DMS 273 treated with DMSO at 0.1 percent for 48 hours (cell line): ENCODE measurements at regions not wholly inside any gene's neighbourhood (a gene's known extent, or its start where the extent isn't known, plus 50 kb on each side); places are given as distances from the start of the nearest gene placed in this dataset.
"Not testable (repeated sequence)": the region's sequence is repeated elsewhere in the genome, so short reads cannot be mapped to it uniquely, and the experiment has no call there.

Source experiments
- DNase-seq: peaks from one replicate; lab custom pipeline; 2025; lab: John Stamatoyannopoulos, UW

DNA sequence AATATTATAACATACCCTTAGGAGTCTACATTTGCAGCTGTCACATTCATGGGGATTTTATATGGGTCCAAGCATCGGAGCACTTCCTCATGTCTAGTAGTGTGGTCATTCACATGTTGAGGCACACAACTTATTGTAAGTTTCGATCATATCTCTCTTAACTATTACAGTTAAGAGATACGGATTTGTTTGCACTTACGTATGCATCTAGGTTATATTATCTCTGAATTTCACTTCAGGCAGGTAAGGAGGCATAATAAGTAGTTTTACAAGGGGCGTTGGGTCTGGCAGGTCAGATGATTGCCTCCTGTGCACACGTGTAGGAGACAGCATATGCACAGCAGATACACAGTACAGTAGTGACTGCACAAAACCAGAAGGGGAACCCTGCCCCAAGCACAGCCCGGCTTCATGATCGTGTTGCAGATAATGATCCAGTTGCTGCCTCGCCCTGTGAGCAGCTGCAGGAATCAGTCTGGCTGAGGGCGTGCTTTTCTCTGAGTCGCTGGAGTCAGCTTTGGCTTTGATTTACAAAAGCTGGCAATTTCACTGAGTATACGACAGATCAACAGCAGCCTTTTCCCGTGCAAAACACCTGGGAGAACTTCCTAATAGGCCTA is 302.9 kb upstream of the GATB start:
- no peak for DNase-seq

DNA sequence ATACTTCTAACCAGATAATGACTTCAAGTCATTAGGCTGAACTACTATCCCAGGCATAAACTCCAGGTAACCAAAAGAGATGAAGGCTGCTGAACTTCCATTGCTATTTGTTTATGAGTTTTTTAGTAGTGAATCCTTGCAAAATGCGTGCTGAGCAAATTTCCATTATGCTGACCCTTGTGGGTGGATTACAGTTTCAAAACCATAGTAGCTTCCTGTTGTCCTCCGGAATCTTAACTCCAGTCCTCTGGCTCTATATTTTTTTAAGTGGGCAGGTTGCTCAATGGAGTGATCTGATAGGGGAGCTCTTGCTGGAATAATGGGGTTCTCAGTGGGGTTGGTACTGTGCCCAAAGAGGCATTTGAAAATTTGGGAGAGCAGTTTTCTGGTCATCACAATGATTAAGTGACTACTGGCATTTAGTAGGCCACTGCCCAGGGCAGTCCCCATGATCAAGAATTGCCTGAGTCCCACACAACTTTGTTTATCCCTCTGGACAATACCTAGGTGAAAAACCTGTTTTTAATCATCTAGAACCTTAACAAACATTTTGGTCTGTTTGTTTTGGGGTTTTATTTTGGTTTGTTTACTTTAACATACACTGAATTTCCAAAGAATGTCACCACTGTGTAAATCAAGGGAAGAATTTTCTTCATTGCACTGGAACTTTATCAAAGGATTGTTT is 302.3 kb upstream of the GATB start:
- no peak for DNase-seq

DNA sequence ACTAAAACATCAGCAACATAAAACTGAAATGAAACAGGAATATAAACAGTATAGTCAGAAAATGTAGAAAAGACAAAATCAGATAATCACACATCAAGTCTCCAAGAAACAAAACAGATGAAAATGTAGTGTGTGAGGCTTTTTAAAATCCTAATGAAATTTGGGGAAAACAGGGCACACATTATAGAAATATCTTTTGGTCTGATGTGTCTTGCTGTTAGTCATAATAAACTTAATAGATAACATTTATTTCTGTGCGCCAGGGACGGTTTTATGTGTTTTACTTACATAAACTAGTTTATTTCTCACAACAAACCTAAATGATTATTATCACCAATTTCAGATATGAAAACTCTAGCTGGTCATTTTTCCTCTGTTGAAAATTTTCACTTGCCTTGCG is 293.9 kb upstream of the GATB start:
- DNase-seq = no peak

DNA sequence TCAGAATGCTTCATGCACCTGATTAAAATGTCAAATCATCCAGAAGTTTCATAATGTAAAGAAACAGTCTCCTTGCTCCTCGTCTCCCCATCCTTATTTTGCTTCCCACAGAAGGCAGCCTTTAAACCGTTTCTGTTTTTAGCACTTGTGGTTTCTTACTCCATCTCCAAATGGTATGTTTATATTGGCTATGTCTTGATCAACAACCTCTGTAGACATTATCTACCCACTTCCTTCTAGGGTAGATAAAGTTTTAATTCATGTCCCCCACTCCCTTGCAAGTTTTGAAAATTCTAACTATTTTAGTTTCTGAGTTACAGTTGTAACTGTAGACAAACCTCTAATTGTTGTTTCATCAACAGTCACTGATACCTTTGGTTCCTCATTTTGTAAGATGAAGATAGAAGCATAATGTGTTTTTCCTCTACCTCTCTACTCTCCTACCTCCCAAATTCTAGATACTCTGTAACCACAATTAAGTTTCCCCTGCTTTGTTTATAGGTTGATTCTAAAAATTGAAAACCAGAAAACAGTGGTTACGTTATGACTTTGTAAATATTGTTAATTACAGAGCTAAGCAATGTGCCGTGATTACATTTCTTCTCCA is 291.7 kb upstream of the GATB start:
- no peak for DNase-seq

DNA sequence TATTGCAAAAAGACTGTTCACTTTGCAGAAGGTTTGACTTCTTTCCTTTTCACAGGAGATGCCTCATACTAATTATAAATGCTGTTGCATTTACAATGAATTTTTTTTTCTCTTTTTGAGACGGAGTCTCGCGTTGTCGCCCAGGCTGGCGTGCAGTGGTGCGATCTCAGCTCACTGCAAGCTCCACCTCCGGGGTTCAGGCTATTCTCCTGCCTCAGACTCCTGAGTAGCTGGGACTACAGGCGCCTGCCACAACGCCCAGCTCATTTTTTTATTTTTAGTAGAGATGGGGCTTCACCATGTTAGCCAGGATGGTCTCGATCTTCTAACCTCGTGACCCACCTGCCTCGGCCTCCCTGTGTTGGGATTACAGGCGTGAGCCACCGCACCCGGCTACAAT is 290.5 kb upstream of the GATB start:
- DNase-seq = not testable (repeated sequence)

DNA sequence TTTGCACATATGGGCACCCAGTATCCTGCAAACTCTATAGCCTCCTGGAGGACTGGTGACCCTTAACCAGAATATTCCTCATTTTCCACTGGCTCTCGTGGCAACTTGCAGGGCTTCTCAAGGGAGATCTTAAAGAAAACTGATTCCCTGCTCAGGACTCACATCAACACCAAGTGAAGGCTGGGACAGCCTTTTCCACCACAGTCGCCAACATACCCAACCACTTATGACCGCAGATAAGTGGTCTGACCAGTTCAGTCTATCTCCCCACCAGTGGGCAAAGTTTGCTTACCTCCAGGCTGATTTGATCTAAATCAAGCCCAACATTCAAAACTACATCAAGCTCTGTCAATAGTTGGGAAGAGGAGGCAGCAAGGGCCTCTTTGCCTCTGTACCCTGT is 289.3 kb upstream of the GATB start:
- DNase-seq = no peak

DNA sequence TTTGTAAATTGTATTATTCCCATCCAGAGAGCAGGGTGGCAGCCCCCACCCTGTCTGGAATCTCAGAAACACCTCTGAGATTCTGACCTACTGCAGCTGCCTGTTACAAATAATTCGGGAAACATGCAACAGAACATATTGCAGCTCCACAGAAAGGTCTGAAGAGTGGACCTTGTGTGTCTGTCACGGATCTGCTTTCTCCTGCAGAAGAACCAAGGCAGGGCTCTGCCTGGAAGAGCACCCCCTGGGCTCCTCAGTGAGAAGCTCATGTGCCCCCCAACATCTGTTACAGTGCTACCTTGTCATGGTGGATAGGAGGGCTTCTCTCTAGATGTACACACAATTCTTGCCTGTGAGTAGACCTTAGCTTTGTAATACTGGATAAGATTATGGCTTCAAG is 286.6 kb upstream of the GATB start:
- DNase-seq = no peak

DNA sequence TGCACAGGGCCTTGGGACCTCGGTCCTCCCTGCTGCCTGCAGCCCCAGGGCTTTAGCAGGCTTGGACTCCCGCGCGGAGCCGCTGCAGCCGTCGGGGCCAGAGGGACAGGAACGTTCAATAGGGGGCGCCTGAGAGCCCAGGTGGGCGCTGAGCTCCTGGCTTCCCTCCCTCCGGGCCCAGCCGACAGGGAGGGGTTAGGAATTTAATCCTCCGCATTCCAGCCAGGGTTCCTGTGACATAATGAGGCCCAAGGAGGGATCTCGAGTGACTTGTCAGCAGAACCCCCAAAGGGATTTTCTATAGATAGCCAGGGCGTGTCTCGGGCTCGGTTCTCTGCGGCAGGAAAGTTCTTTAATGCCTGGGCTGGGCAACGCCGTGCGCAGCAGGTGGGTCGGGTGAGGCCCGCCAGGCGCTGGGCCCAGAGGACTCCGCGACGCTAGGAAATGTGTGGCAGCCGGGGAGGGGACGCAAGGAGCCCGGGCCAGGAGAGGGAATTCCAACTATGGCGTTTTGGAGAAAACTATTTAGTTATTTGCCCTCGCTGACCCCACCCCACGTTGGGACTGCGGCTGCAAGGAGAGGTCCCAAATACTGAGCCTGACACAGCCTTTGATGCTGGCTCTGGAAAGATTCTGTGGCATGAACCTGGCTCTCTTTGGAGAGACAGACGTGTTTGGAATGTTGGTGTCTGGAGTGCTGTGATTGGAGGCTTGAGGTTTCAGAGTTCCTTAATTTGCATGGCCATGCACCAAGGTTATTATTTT is 285.2 kb upstream of the GATB start:
- DNase-seq = no peak

DNA sequence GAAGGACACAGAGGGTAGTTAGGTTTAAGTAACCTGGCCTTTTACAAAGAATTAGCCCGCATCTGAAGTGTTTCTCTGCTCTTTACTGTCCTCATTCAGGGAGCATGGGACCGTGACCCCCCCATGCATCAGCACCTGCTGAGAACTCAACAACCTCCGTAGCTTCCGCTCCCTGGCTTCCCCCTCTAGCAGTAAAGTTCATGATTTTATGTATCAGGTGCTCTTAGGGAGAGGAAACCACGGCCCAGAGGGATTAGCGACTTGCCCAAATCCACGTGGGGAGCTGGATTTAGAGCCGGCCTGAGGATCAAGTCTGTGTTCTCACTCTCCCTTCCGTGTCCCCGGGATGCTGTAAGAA is 284.6 kb upstream of the GATB start:
- no peak for DNase-seq

DNA sequence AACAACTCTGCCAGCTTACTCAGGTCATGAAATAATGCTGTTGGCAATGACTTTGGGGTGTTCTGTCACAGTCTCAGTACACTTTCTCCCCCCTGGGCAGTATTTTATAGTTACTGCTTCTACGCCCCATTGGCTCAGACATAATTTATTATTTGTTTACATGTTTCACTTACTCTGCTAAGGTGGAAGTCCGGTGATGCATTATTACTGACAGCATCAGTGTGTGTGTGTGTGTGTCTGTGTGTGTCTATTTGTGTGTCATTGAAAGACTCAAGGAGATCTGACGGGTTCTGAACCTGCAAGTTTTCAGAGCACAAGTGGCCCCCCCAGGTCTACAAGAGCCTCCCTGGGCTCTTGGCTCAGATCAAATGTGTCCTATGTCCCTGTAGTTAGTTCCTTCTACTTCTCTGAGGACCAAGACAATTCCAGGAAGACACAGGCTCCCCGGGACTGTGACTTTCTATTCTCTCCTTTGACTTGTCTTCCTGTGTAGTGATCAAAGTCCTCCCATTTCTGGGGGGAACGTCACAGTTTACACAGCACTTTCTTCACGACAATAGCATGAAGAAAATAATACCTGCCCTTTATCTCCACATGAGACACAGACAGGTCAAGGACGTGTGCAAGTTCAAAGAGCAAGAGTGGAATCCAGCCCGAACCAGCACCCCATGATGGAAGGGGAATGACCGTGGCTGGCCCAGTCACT is 283.7 kb upstream of the GATB start:
- no peak for DNase-seq

DNA sequence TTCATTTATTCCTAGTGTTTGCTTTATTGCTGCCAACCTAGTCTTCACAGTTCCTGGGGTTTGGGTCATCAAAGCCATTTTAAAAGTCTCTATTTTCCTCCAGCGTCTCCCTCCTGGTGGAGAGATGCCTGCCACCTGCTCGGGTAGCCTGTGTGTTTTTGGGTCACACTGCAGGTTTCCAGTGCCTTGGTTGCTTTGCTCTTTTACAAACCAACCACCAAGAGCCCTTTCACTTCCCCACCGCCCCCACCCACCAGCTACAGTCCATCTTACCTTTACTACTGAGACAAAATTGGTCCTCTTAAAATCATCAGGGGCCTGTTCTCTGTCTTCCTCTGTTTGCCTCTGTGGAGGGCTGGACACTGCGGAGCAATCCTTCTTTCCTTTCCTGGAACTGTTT is 280.5 kb upstream of the GATB start:
- DNase-seq = no peak

DNA sequence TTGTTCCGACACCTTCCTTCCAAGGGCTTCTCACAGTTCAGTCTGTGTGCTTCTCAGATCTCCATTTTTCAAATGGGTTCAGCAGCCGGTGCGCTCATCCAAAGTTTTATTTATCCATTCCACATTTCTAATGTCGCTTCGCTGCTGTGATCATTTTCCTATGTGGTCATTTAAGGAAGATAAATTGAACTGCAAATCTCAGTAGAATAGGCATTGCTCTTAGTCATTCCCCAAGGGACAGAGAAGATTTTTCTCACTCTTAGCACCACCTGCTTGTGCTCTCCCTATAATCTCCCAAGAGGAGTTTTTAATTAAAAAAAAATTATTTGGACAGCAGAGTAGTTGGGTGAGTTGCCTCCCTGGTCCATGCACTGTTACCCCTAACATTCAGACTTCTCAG is 278.9 kb upstream of the GATB start:
- no peak for DNase-seq

DNA sequence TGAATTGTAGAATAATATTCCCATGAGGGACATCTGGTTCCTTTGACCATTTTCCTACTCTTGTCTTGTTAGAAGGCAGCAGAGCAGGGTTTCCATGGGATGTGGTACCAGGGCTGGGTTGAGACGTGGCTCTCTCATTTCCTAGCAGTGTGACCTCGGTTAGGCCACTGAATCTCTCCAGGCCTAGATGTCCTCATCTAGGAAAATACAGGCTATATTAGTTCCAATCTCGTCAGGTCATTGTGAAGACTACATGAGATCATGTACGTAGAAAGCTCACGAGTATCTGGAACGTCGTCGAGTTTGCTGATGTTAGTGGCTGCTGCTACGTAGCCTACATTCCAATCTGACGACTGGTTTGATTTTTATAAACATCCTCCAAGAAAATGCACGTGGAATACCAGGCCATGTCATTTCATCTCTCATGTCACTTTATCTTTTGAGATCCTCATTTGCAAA is 278.2 kb upstream of the GATB start:
- no peak for DNase-seq

DNA sequence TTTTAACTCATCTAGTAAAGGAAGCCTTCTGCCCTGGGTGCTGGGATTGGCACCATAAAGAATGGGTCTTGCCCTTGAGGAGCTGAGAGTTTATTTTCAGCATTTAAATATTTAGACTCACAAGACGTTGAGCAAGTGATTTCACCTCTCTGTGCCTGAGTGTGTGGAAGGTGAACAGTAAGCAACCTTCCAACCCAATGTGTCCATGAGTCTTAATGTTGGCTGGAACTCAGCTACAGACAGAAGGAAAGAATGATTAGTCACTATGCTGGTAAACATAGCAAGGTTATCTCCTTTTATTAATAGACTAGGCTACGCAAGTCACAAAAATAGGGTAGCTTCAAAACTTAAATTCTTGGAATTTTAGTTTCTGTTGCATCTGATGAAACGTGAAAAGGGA is 277.4 kb upstream of the GATB start:
- no peak for DNase-seq

DNA sequence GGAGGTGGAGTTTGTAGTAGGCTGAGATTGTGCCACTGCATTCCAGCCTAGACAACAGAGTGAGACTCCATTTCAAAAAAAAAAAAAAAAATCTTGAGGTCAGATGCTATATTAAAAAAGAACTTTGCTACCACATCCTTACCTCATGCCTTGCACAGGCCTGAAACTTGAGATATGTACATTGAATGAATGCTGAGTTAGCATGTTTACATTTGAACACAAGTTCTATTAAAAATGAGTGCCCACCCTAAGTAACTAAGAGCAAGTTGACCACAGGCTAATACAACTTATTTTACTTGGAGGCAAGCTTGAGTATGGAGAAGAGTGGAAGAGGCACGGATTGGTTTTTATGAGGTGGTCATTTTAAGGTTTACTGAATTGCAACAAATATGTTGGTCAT is 276.6 kb upstream of the GATB start:
- no peak for DNase-seq

DNA sequence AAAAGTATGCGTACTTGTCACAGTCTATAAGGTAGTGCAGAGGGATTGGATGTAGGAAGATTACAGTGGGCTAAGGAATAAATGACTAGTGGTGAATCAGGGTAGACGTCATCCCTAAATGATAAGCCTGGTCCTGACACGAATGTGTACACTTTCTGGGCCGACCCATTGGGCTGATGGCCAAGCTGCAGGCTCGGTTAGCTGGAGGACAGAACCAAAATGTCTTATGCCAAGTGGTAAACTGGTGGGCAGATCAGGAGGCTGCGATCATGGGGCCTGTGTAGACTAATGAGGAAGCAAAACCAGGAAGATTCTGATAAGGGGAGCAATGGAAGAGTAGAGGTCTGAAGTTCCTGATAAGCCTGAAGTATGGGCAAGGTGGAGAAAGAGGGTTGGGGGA is 272.8 kb upstream of the GATB start:
- no peak for DNase-seq

DNA sequence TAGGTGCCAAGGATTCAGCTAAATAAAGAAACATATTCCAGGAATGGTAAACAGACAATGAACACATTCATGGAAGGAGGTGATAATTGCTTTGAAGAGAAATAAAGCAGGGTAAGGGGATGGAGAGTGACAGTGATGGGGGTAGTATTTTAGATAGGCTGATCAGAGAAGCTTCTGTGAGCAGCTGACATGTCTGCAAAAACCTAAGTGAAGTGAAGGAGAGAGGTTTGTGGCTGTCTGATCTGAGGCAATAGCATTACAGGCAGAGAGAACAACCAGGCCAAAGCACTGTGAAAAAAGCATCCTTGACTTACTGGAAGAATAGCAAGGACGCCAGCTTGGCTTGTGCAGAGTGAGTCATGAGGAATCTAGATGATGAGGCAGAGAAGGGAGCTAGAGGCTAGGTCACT is 271.9 kb upstream of the GATB start:
- DNase-seq = no peak

DNA sequence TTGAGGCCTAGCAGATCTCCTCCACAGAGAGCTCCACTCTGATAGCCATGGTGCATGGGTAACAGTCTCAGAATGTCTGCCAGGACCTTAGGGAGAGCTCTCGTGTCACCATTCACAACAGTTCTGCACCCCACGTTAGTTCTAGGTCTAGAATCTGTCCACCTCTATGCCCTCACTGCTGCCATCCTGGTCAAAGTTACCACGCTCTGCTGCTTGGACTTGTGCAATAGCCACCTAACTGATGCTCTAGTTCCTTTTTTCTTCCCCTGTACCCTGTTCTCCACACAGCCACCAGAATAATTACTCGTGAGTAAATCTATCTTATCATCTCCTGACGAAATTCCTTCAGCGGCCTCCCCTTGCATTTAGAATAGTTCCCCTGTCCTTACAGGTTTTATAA is 268.8 kb upstream of the GATB start:
- no peak for DNase-seq

DNA sequence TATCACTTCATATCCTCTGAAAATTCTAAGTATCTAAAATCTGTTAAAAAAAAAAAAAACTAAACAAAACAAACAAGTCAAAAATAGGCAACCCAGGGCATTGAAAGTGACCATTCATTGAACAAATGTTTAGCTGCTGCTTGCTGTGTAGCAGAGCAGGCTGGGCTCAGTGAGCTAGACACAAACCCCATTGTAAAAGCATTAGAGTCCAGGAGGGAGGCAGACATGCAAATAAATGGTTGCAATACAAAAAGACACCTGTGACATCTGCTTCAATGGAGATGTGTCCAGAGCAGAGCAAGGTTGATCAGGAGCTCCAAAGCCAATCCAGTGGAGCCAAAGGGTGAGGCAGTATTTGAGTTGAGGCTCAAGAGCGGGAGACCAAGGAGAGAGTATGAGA is 267.3 kb upstream of the GATB start:
- no peak for DNase-seq

DNA sequence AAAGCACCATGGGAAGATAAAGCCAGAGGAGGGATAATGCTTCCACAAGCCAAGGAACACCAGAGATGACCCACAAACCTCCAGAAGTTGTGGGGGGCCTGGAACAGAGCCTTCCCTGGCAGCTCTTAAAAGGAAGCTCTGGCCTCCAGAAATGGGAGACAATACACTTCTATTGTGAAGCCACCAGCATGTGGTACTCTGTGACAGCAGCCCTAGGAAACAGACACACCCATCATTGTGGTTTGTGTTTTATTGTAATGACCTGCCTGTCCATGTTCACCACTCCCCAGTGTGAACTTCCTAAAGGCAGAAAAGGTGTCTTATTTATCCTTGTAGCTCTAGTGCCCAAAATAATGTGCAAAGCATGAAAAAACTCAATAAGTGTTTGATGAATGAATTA is 264.1 kb upstream of the GATB start:
- DNase-seq = no peak

DNA sequence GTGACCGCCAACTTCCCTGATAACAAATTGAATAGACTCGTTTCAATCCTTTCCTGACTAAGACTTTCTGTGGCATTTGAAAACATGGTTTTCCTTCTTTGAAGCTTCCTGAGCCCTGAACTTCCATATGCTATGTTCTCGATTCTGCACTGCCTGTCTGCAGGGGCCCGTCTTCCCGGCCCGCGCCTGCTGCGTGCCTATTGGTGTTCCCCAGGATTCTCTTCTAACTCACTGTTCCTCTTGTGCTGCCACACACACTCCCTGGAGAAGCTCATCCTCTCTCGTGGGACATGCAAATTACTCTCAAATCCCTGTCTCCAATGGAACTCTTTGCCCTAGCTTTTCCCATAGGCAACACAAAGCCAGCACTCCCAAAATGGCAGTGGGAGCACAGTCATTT is 262.9 kb upstream of the GATB start:
- no peak for DNase-seq

DNA sequence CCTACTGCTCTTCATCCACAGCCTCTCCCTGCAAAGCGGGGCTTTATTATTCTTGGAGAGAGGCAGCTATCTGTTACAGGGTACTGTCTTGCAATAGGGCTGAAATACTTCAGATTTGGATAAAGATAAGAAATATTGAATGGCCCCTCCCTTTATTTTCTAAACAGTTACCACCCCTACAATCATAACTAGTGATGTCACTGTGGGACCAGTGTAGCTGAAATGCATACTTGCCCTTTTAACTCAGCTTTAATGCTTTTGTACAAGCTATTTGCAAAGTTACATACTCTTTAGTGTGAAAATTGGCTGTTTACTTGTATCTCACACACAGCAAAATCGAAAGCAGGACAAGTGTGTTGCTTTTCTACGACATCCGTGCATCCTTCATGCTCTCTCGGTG is 261.7 kb upstream of the GATB start:
- no peak for DNase-seq
